GM19467 (cell line): ENCODE measurements at regions not wholly inside any gene's neighbourhood (a gene's known extent, or its start where the extent isn't known, plus 50 kb on each side); places are given as distances from the start of the nearest gene placed in this dataset.
"Not testable (repeated sequence)": the region's sequence is repeated elsewhere in the genome, so short reads cannot be mapped to it uniquely, and the experiment has no call there.

Experiments used
- ATAC-seq: cut with Tn5 transposase; IDR thresholded peaks from one replicate; pipeline ENCODE4 v1.9.1; 2021; ENCODE audit warnings: mild to moderate bottlenecking, moderate library complexity; ENCODE audit not compliant: unreplicated experiment

DNA sequence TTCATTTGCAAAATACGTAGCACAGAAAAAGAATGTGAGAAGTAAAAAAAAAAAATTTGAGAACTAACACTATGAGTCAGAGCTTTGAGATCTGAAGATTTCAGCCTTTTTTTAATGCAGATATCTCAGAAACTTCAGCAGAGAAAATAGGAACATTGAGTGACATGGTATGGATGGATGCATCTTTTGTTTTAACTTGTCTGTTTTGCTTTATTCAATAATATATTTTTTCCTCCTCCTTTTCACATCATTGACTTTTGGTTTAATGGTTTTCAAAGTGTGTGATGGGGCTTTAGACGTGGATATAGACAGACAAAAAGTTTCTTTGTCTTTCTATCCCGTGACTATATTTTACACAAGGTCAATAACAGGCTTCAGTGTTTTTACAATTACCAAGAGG, 426.7 kb upstream of the FRG2C start:
- ATAC-seq = no peak

DNA sequence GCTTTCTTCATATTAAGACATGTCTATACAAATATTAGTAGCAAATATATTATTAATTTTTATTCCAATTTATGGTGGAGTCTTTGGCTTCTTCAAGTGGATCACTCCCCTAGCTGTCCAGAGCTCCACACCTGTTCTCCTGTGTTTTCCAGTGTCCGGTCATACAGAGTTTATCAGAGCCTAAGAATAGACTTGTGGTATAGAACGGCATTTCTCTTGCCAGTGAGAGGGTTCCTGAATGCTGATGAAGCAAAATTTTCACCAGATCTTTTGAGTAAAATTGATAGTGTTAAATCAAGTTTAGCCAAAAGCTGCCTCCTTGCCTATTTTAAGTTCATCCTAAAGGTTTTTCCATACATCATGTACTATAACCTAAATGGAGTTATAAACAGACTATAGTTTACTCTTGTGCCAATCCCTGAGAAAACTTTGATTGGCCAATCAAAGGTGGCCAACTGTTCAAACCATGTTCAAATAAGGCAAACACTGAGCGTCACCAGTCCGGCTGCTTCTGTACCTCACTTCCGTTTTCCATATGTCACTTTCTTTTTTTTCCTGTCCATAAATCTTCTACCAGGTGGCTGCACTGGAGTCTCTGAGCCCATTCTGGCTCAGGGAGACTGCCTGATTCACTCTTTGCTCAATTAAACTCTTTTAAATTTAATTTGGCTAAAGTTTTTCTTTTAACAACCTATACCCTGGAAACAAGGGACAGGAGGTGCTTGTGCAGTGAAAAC, 422.7 kb upstream of the FRG2C start:
- not testable (repeated sequence) for ATAC-seq

DNA sequence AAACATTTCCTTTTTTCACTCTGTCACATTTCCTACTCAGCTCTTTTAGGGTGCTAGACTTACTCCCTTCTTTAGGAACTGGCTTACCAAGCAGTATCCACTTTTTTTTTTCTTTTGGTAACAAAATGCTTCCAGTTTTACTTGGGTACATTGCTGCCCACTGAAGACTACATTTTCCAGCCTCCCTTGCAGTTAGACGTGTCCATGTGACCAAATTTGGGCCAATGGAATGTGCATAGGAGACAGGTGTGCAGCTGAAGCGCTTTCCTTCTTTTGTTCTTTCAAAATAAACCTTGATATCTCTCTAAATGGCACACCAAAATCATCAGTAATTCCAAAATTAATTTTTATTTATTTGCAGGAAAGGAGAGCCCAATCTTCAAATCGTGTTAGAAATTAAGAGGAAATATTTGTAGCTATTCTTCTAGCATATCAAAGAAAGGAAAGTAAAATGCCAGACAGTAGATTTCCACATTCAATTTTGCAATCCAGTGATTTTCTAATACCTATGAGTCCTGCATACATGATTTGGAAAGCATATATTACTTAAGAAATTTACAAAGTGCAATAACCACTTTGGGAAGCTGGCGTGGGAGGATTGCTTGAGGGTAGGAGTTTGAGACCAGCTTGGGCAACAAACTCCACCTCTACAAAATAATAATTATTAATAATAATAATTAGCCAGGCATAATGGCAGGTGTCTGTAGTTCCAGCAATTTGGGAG, 422.0 kb upstream of the FRG2C start:
- no peak for ATAC-seq

GRCh38 chr3:75248974-75249373, 415.2 kb upstream of the FRG2C start:
- no peak for ATAC-seq

- no peak for ATAC-seq
Observed at GRCh38 chr3:75254685-75255084, 409.4 kb upstream of the FRG2C start.

DNA sequence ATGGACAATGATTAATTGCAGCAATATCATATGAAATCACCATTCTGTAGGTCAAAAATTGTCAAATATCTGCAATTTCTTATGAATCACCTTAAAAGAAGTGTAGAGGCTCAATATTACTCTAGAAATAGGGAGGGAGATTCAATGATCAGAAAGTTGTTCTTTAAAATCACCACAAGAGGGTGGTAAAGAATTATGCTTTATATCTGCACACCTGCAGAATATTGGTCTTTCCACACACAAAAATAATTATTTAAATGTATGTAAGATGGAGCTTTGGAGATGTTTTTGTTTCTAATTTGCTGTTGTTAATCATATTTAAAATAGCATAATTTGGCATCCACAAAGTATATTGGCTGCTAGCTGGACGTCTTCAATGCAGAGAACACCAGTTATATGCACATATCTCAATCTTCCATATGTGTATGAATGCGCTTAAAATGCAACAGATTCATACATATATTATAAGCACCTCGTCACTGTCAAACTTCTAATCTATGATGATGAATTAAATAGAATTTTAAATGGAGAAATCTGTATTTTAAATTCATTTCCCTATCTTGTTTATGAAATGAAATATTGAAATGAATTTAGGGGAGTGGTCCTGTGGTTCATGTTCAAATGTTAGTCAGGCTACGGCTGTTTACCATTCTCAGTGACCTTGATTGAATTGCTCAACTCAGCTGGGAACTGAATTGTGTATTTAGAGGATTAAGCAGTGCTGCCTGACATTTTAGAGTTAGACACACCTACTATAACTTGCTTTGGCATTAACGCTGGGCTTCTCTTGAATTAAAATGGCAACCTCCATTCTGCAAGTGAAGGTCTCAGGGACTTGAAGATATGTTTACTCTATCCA, 405.1 kb upstream of the FRG2C start:
- peak; percentile 52 for ATAC-seq

- not testable (repeated sequence) for ATAC-seq
Observed at GRCh38 chr3:75260975-75261374, 403.2 kb upstream of the FRG2C start.

- ATAC-seq = no peak
Observed at GRCh38 chr3:75262661-75263060, 401.5 kb upstream of the FRG2C start.

GRCh38 chr3:75265897-75266296, 398.2 kb upstream of the FRG2C start:
- ATAC-seq = no peak

DNA sequence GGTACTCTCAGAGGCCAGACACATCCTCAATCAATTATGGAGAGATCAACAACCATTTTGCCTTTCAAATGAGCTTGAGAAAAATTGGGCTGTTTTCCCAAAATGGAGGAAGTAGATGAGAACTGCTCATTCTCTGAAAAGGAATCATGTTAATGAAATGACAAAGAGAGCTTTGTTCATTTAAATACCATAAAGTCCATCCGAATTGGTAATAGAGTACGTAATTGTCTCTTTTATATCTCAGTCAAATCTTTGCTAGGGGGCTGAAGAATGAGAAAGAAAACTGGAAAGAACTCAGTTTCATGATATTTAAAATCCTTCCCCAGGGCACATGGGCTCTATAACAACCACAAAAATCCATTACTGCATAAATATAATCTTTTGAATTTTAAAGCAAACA, 395.6 kb upstream of the FRG2C start:
- ATAC-seq = not testable (repeated sequence)

DNA sequence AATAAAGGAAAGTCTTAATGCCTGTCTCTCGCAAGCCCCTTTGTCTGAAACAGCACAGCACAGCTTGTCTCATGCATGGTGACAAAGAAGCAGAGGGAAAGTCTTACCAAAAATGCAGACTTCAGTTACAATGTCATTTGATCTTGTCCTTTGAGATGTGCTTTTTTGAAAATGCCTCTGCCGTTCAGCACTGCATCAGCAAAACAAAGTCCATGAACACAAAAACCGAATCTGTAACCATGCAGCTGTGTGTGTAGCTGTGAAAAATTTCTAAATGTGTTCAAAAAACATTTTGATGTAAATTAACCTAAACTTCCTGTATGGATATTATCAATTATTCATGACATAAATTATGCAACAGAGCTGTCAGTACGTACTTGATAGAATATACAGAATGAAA, 391.9 kb upstream of the FRG2C start:
- not testable (repeated sequence) for ATAC-seq

- no peak for ATAC-seq
Observed at GRCh38 chr3:75272691-75273090, 391.4 kb upstream of the FRG2C start.

DNA sequence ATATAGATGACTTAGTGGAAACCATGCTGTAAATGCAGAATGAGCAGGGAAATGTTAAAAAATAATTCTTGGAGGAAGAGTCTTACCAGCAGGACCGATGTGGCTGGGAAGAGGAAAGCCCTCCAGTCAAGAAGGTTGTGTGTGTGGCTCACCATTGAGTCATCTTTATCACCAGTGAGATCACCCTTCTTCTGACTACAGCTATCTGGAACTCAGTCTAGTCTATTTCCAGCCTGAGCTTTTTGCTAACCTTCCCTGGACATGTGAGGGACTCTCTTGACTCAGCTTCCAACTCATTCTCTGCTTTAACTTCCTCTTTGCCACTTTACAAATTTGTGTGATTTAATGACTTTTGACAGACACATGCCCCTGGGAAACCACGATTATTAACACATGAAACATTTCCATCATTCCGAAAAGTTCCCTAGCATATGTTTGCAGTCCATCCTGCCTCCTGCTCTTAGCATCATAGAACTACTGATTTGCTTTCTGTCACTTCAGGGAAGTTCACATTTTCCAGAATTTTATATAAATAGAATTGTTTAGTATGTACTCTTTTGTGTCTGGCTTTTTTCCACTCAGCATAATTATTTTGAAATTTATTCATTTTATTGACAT, 378.5 kb upstream of the FRG2C start:
- not testable (repeated sequence) for ATAC-seq

DNA sequence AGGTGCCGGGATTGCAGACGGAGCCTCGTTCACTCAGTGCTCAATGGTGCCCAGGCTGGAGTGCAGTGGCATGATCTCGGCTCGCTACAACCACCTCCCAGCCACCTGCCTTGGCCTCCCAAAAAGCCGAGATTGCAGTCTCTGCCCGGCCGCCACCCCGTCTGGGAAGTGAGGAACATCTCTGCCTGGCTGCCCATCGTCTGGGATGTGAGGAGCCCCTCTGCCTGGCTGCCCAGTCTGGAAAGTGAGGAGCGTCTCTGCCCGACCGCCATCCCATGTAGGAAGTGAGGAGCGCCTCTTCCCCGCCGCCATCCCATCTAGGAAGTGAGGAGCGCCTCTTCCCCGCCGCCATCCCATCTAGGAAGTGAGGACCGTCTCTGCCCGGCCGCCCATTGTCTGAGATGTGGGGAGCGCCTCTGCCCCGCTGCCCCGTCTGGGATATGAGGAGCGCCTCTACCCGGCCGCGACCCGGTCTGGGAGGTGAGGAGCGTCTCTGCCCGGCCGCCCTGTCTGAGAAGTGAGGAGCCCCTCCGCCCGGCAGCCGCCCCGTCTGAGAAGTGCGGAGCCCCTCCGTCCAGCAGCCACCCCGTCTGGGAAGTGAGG, 375.1 kb upstream of the FRG2C start:
- ATAC-seq = not testable (repeated sequence)

GRCh38 chr3:75294124-75294523, 370.0 kb upstream of the FRG2C start:
- peak; percentile 71 for ATAC-seq

GRCh38 chr3:75295013-75295412, 369.1 kb upstream of the FRG2C start:
- ATAC-seq = no peak

- ATAC-seq = no peak
Observed at GRCh38 chr3:75296858-75297257, 367.3 kb upstream of the FRG2C start.

DNA sequence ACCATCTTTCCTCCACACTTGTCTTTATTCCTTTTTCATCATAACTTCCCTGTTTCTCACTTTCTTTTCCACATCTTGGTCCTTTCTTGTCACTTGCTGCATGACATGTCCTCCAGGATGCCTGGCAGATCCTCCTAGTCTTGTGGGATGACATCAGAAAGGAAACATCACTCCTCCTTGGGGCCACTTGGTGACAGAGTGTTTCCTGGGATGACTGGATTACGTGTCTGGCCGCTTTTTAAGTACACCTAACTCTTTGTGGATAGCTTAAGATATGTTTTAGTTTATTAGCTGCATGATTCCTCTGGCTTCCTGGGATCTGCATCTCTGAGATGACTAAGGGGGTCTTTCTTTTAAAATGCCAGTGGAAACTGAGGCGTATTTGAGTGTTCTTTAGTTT, 363.5 kb upstream of the FRG2C start:
- no peak for ATAC-seq

- ATAC-seq = not testable (repeated sequence)
Observed at GRCh38 chr3:75301050-75301449, 363.1 kb upstream of the FRG2C start.

DNA sequence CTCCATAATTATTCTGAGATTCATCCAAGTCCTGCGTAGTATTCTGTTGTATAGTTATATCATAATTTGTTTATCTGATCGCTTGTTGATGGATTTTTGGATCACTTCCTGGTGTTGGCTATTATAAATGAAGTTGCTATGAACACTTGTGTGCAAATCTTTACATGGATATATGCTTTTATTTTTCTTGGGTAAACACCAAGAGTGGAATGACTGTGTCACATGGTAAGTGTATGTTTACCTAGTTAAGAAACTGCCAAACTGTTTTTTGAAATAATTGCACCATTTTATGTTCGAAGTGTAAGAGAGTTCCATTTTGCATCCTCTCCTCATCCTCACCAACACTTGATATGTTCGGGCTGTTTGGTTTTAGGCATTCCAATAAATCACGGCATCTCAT, 360.4 kb upstream of the FRG2C start:
- no peak for ATAC-seq

- ATAC-seq = no peak
Observed at GRCh38 chr3:75305901-75306300, 358.2 kb upstream of the FRG2C start.
